ENCODE measurements at regions not wholly inside any gene's neighbourhood (a gene's known extent, or its start where the extent isn't known, plus 50 kb on each side); places are given as distances from the start of the nearest gene placed in this dataset.

DNA sequence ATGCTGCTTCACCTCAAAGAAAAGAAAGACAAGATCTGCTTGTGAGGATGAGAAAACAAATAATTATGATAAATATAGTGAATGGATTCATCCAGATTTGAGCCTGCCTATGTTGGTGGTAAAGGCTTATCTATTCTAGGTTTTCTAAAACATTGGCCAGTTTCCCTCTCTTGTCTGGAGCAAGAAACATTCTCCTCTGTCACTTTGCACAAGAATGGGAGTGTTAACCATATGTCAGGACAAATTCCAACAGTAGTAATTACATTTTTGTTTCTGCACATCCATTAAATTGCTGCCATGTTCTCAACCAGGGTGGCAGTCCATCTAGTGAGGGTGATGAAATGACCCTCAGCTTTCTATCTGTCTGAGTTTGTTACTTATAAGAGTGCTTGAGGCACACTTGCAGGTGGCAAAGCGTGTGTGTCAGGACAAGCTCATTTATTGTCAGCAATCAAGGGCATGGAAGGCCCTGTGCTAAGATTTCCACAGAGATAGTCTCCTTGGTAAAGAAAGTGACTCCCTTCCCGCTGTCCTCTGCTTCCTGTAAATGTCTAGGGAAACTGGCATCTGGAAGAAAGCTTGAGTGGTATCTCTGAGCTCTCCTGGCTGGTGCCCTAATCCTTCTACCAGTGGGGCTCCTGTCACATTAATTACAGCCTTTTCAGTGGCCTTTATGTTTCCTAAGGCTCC lies 502.1 kb upstream of the FLRT2 start:
- no peaks in the 10 kb centered on the region for H3K36me3 ChIP-seq (ENCODE audit: control insufficient read depth in 5 of 5, insufficient read depth in 5 of 5, low read length in 5 of 5)
- H3K9me3 ChIP-seq (ENCODE audit: control insufficient read depth in 5 of 5, low read length in 5 of 5): peaks cover 0 to 3% (median 0%) of the 10 kb centered on the region in 5 donors
- no peaks in the 10 kb centered on the region for H3K27me3 ChIP-seq (ENCODE audit: control insufficient read depth in 5 of 5, insufficient read depth in 4 of 5, low read length in 5 of 5)
- H3K4me1 ChIP-seq (ENCODE audit: control insufficient read depth in 5 of 5, insufficient read depth in 5 of 5, low read length in 5 of 5): no peaks in the 10 kb centered on the region
- H3K4me3 ChIP-seq (ENCODE audit: low read depth in 1 of 5, low read length in 5 of 5): no peak overlapping the region
- H3K27ac ChIP-seq (ENCODE audit: low read depth, low read length): no peak overlapping the region
- H3K9ac ChIP-seq (ENCODE audit: low read length in 5 of 5): no peak overlapping the region

DNA sequence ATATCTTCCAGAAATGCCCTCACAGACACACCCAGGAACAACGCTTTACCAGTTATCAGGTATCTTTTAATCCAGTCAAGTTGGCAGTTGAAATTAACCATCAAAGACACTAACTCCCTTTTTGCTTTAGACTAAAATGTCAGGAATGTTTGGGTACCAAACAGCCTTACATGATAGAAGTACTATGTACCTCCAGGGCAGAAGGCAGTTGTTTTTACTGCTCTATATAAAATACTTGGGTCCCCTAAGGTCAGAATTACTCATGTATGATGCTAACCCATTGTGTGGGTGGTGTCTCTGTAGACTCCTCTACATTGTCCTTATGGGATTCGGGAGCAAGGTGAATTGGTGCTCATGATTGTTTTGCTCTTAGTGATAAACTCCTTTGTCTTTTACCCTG lies 492.5 kb upstream of the FLRT2 start:
- no peak overlapping the region for H3K4me3 ChIP-seq (ENCODE audit: low read depth in 1 of 5, low read length in 5 of 5)
- H3K27me3 ChIP-seq (ENCODE audit: control insufficient read depth in 5 of 5, insufficient read depth in 4 of 5, low read length in 5 of 5): no peaks in the 10 kb centered on the region
- H3K9ac ChIP-seq (ENCODE audit: low read length in 5 of 5): no peak overlapping the region
- H3K27ac ChIP-seq (ENCODE audit: low read depth, low read length): no peak overlapping the region
- H3K36me3 ChIP-seq (ENCODE audit: control insufficient read depth in 5 of 5, insufficient read depth in 5 of 5, low read length in 5 of 5): no peaks in the 10 kb centered on the region
- H3K9me3 ChIP-seq (ENCODE audit: control insufficient read depth in 5 of 5, low read length in 5 of 5): no peaks in the 10 kb centered on the region
- peaks cover 0 to 8% (median 0%) of the 10 kb centered on the region in 5 donors for H3K4me1 ChIP-seq (ENCODE audit: control insufficient read depth in 5 of 5, insufficient read depth in 5 of 5, low read length in 5 of 5)

DNA sequence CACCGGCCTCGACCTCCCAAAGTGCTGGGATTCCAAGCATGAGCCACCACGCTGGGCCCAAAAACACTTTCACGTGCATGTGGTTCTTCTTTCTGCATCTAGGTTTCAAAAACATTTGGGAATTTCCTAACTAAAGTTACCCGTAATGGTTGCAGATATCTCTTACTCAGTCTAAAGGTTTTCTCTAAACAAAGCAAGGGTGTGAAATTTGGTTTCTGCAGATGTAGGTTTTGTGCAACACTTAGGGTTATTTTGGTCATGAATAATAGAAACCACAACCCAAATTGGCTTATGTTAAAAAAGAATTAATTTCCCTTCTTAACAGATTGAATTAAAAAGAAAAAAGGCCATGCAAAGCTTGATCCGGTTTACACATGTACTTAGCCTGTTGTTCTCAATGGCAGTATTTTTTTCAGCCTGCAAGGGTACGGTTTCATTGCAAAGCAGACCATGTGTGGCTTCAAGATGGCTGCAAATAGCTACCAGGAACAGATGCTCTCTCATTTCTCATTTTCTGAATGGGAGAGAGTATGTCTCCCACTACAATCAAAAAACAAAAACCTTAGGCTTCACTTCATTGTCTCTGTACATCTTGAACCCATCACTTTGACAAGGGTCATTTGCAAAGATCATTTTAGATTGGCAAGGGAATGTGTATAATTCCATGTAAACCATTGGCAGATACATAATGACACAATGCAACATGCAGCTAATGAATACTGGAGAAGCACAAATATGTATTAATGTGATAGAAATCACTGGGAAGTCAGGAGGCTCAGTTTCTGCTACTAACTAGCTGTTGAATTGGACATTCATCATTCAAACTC lies 491.2 kb upstream of the FLRT2 start:
- Histone ChIP-seq H3K9ac (ENCODE audit: low read length in 5 of 5) (no peak overlapping the region), H3K27ac (ENCODE audit: low read depth, low read length) (no peak overlapping the region), H3K4me1 (ENCODE audit: control insufficient read depth in 5 of 5, insufficient read depth in 5 of 5, low read length in 5 of 5) (peaks cover 0 to 8% (median 0%) of the 10 kb centered on the region in 5 donors), H3K9me3 (ENCODE audit: control insufficient read depth in 5 of 5, low read length in 5 of 5) (no peaks in the 10 kb centered on the region), H3K4me3 (ENCODE audit: low read depth in 1 of 5, low read length in 5 of 5) (no peak overlapping the region), H3K36me3 (ENCODE audit: control insufficient read depth in 5 of 5, insufficient read depth in 5 of 5, low read length in 5 of 5) (no peaks in the 10 kb centered on the region), H3K27me3 (ENCODE audit: control insufficient read depth in 5 of 5, insufficient read depth in 4 of 5, low read length in 5 of 5) (no peaks in the 10 kb centered on the region)

DNA sequence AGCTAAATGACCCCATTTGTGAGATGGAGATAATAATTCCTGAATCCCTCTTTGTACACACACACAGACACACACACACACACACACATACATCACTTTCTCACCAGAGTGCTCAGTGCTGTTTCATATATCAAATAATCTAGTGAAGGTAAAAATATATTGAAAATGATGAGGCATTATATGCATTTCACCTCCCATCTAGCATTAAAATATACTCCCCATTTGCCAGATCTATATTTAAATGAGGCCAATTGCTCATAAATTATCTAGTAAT lies 490.7 kb upstream of the FLRT2 start:
- Histone ChIP-seq H3K4me1 (ENCODE audit: control insufficient read depth in 5 of 5, insufficient read depth in 5 of 5, low read length in 5 of 5) (peaks cover 0 to 8% (median 0%) of the 10 kb centered on the region in 5 donors), H3K27me3 (ENCODE audit: control insufficient read depth in 5 of 5, insufficient read depth in 4 of 5, low read length in 5 of 5) (no peaks in the 10 kb centered on the region), H3K9me3 (ENCODE audit: control insufficient read depth in 5 of 5, low read length in 5 of 5) (no peaks in the 10 kb centered on the region), H3K36me3 (ENCODE audit: control insufficient read depth in 5 of 5, insufficient read depth in 5 of 5, low read length in 5 of 5) (no peaks in the 10 kb centered on the region), H3K4me3 (ENCODE audit: low read depth in 1 of 5, low read length in 5 of 5) (no peak overlapping the region), H3K27ac (ENCODE audit: low read depth, low read length) (no peak overlapping the region), H3K9ac (ENCODE audit: low read length in 5 of 5) (no peak overlapping the region)

DNA sequence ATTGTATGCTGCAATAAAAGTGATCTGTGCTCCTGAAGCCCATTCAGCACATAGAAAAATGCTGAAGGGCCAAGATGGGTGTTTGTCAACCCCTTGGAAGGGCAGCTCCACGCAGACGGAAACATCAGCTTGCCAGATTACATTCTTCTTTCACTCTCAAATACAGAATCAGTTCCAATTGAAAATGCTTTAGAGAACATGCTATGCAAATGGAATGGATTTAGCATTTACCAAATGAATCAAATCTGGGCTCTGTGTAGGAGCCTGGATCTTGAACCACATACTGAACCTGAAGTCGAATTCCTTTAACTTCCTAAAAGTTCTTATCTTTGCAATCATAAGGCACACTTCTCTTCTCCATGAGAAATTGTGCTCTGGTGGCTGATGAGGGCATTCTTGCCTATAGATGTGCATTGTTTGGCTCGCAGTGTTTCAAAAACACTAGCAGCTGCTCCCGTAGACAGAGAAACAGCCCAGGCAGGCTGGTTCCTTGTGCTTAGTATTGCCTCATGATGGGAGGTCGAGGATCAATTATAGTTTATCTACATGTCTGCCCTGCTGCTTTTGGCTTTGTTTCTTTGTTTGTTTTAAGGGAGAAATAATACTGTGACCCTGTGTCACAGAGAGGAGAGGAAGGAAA lies 489.8 kb upstream of the FLRT2 start:
- Histone ChIP-seq H3K4me3 (ENCODE audit: low read depth in 1 of 5, low read length in 5 of 5) (no peak overlapping the region), H3K27ac (ENCODE audit: low read depth, low read length) (no peak overlapping the region), H3K36me3 (ENCODE audit: control insufficient read depth in 5 of 5, insufficient read depth in 5 of 5, low read length in 5 of 5) (no peaks in the 10 kb centered on the region), H3K9ac (ENCODE audit: low read length in 5 of 5) (no peak overlapping the region), H3K27me3 (ENCODE audit: control insufficient read depth in 5 of 5, insufficient read depth in 4 of 5, low read length in 5 of 5) (no peaks in the 10 kb centered on the region), H3K4me1 (ENCODE audit: control insufficient read depth in 5 of 5, insufficient read depth in 5 of 5, low read length in 5 of 5) (peaks cover 0 to 8% (median 0%) of the 10 kb centered on the region in 5 donors), H3K9me3 (ENCODE audit: control insufficient read depth in 5 of 5, low read length in 5 of 5) (no peaks in the 10 kb centered on the region)

DNA sequence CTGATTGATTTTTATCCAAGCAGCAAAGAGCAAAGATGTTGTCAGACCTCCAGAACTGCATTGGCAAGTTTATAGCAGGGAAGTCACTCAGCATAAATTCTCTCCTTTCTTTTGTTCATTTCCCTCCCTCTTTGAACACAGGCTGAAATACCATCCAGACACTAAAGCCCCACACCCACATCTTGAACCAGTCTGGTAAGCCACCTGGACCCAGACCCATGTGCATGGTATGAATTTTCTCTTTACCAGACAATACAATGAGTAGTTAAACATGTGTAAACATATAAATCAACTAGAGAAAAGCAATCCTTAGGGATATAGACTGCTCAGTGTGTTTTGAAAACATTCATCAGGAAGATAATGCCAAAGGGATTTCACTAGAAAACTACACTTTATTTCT lies 488.3 kb upstream of the FLRT2 start:
- H3K9ac ChIP-seq (ENCODE audit: low read length in 5 of 5): no peak overlapping the region
- H3K27ac ChIP-seq (ENCODE audit: low read depth, low read length): no peak overlapping the region

DNA sequence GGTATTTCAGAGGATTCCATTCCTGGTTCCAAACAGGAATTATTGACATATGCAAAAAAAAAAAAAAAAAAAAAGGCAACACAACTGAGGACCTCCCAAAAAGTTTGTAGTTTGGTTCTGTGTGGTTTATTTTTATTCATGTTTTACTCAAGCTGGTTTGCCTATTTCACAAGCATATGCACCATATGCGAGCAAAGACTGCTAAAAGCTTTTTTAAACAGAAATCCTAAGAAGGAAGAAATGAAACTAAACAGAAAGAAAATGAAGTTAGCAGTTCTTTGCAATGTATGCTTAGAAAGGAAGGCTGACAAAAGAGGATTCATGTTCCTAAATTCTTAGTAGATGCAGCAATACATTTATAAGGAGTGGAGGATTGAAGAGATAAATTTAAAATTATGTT lies 487.6 kb upstream of the FLRT2 start:
- Histone ChIP-seq H3K27me3 (ENCODE audit: control insufficient read depth in 5 of 5, insufficient read depth in 4 of 5, low read length in 5 of 5) (no peaks in the 10 kb centered on the region), H3K4me1 (ENCODE audit: control insufficient read depth in 5 of 5, insufficient read depth in 5 of 5, low read length in 5 of 5) (peaks cover 0 to 8% (median 0%) of the 10 kb centered on the region in 5 donors), H3K9ac (ENCODE audit: low read length in 5 of 5) (no peak overlapping the region), H3K9me3 (ENCODE audit: control insufficient read depth in 5 of 5, low read length in 5 of 5) (no peaks in the 10 kb centered on the region), H3K27ac (ENCODE audit: low read depth, low read length) (no peak overlapping the region), H3K4me3 (ENCODE audit: low read depth in 1 of 5, low read length in 5 of 5) (no peak overlapping the region), H3K36me3 (ENCODE audit: control insufficient read depth in 5 of 5, insufficient read depth in 5 of 5, low read length in 5 of 5) (no peaks in the 10 kb centered on the region)

More for the DNA sequence above, 488.3 kb upstream of the FLRT2 start:
- Histone ChIP-seq H3K4me1 (ENCODE audit: control insufficient read depth in 5 of 5, insufficient read depth in 5 of 5, low read length in 5 of 5) (peaks cover 0 to 8% (median 0%) of the 10 kb centered on the region in 5 donors), H3K36me3 (ENCODE audit: control insufficient read depth in 5 of 5, insufficient read depth in 5 of 5, low read length in 5 of 5) (no peaks in the 10 kb centered on the region), H3K27me3 (ENCODE audit: control insufficient read depth in 5 of 5, insufficient read depth in 4 of 5, low read length in 5 of 5) (no peaks in the 10 kb centered on the region), H3K9me3 (ENCODE audit: control insufficient read depth in 5 of 5, low read length in 5 of 5) (no peaks in the 10 kb centered on the region), H3K4me3 (ENCODE audit: low read depth in 1 of 5, low read length in 5 of 5) (no peak overlapping the region)

GRCh38 chr14:85050180-85050579 lies 479.8 kb upstream of the FLRT2 start:
- H3K4me3 ChIP-seq (ENCODE audit: low read depth in 1 of 5, low read length in 5 of 5): no peak overlapping the region
- no peak overlapping the region for H3K9ac ChIP-seq (ENCODE audit: low read length in 5 of 5)
- H3K9me3 ChIP-seq (ENCODE audit: control insufficient read depth in 5 of 5, low read length in 5 of 5): peaks cover 0 to 10% (median 3%) of the 10 kb centered on the region in 5 donors
- no peak overlapping the region for H3K27ac ChIP-seq (ENCODE audit: low read depth, low read length)
- no peaks in the 10 kb centered on the region for H3K27me3 ChIP-seq (ENCODE audit: control insufficient read depth in 5 of 5, insufficient read depth in 4 of 5, low read length in 5 of 5)
- H3K4me1 ChIP-seq (ENCODE audit: control insufficient read depth in 5 of 5, insufficient read depth in 5 of 5, low read length in 5 of 5): peaks cover 0 to 3% (median 0%) of the 10 kb centered on the region in 5 donors
- no peaks in the 10 kb centered on the region for H3K36me3 ChIP-seq (ENCODE audit: control insufficient read depth in 5 of 5, insufficient read depth in 5 of 5, low read length in 5 of 5)

- Histone ChIP-seq H3K4me3 (ENCODE audit: low read depth in 1 of 5, low read length in 5 of 5) (no peak overlapping the region), H3K9me3 (ENCODE audit: control insufficient read depth in 5 of 5, low read length in 5 of 5) (peaks cover 0 to 10% (median 3%) of the 10 kb centered on the region in 5 donors), H3K27ac (ENCODE audit: low read depth, low read length) (no peak overlapping the region), H3K9ac (ENCODE audit: low read length in 5 of 5) (no peak overlapping the region), H3K4me1 (ENCODE audit: control insufficient read depth in 5 of 5, insufficient read depth in 5 of 5, low read length in 5 of 5) (peaks cover 0 to 6% (median 0%) of the 10 kb centered on the region in 5 donors), H3K36me3 (ENCODE audit: control insufficient read depth in 5 of 5, insufficient read depth in 5 of 5, low read length in 5 of 5) (no peaks in the 10 kb centered on the region), H3K27me3 (ENCODE audit: control insufficient read depth in 5 of 5, insufficient read depth in 4 of 5, low read length in 5 of 5) (no peaks in the 10 kb centered on the region)
These were observed 477.3 kb upstream of the FLRT2 start for GRCh38 chr14:85052646-85053045.

DNA sequence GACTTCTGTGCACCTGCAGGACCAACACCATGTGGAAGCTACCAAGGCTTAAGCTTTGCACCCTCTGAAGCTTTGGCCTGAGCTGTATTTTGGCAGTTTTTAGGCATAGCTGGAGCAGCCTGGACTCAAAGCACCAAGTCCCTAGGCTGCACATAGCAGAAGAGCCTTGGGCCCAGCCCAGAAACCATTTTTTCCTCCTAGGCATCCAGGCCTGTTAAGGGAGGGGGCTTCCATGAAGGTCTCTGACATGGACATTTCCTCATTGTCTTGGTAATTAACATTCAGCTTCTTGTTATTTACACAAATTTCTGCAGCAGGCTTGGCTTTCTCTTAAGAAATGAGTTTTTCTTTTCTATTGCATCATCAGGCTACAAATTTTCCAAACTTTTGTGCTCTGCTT lies 475.8 kb upstream of the FLRT2 start:
- H3K4me1 ChIP-seq (ENCODE audit: control insufficient read depth in 5 of 5, insufficient read depth in 5 of 5, low read length in 5 of 5): peaks cover 0 to 6% (median 0%) of the 10 kb centered on the region in 5 donors
- H3K9me3 ChIP-seq (ENCODE audit: control insufficient read depth in 5 of 5, low read length in 5 of 5): peaks cover 0 to 10% (median 3%) of the 10 kb centered on the region in 5 donors
- H3K27me3 ChIP-seq (ENCODE audit: control insufficient read depth in 5 of 5, insufficient read depth in 4 of 5, low read length in 5 of 5): no peaks in the 10 kb centered on the region
- no peak overlapping the region for H3K9ac ChIP-seq (ENCODE audit: low read length in 5 of 5)
- no peak overlapping the region for H3K4me3 ChIP-seq (ENCODE audit: low read depth in 1 of 5, low read length in 5 of 5)
- H3K36me3 ChIP-seq (ENCODE audit: control insufficient read depth in 5 of 5, insufficient read depth in 5 of 5, low read length in 5 of 5): no peaks in the 10 kb centered on the region
- H3K27ac ChIP-seq (ENCODE audit: low read depth, low read length): no peak overlapping the region
